Cardiac fibroblast (primary cell): ENCODE measurements at regions not wholly inside any gene's neighbourhood (a gene's known extent, or its start where the extent isn't known, plus 50 kb on each side); places are given as distances from the start of the nearest gene placed in this dataset.

Source experiments
- DNase-seq, 2 donors: peaks; one replicate each; pipeline versions ENCODE4 v3.0.0 to v3.0.0-alpha.2; 2010; ENCODE audit warnings: low read depth in 2 of 2
- H3K4me3 ChIP-seq, 2 donors: replicated peaks in 1 of 2; 1 replicate in 1 of 2; 2 replicates in 1 of 2; pipeline ENCODE4 v1.5.1; 2011; ENCODE audit warnings: low read depth in 2 of 2, low read length in 2 of 2, mild to moderate bottlenecking in 2 of 2, moderate library complexity in 1 of 2
- CTCF ChIP-seq: IDR thresholded peaks from one replicate; pipeline ENCODE4 v1.5.1; 2011; ENCODE audit warnings: low read depth, mild to moderate bottlenecking, low read length, inconsistent platforms

GRCh38 chr6:135129136-135129856 lies 51.8 kb upstream of the MYB start:
- DNase-seq: no peak
- H3K4me3 ChIP-seq: no peak overlapping the region
- TF ChIP-seq CTCF: no peak

GRCh38 chr6:135128268-135128914 lies 52.7 kb upstream of the MYB start:
- no peak overlapping the region for H3K4me3 ChIP-seq
- DNase-seq: no peak
- no peak for TF ChIP-seq CTCF

- DNase-seq: no peak
- TF ChIP-seq CTCF: no peak
- H3K4me3 ChIP-seq: no peak overlapping the region
Observed at GRCh38 chr6:135126729-135127128, 54.4 kb upstream of the MYB start.

- H3K4me3 ChIP-seq: no peak overlapping the region
- no peak for DNase-seq
- no peak for TF ChIP-seq CTCF
Observed at GRCh38 chr6:135126034-135126433, 55.1 kb upstream of the MYB start.

- H3K4me3 ChIP-seq: no peak overlapping the region
- no peak for DNase-seq
- TF ChIP-seq CTCF: no peak
Observed at GRCh38 chr6:135121434-135121833, 59.7 kb upstream of the MYB start.

GRCh38 chr6:135118134-135118730 lies 62.9 kb upstream of the MYB start:
- TF ChIP-seq CTCF: no peak
- H3K4me3 ChIP-seq: no peak overlapping the region
- DNase-seq: no peak
